ENCODE measurements at regions not wholly inside any gene's neighbourhood (a gene's known extent, or its start where the extent isn't known, plus 50 kb on each side); places are given as distances from the start of the nearest gene placed in this dataset.

- TF ChIP-seq, protein P1, sequence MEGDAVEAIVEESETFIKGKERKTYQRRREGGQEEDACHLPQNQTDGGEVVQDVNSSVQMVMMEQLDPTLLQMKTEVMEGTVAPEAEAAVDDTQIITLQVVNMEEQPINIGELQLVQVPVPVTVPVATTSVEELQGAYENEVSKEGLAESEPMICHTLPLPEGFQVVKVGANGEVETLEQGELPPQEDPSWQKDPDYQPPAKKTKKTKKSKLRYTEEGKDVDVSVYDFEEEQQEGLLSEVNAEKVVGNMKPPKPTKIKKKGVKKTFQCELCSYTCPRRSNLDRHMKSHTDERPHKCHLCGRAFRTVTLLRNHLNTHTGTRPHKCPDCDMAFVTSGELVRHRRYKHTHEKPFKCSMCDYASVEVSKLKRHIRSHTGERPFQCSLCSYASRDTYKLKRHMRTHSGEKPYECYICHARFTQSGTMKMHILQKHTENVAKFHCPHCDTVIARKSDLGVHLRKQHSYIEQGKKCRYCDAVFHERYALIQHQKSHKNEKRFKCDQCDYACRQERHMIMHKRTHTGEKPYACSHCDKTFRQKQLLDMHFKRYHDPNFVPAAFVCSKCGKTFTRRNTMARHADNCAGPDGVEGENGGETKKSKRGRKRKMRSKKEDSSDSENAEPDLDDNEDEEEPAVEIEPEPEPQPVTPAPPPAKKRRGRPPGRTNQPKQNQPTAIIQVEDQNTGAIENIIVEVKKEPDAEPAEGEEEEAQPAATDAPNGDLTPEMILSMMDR (IDR thresholded peaks at IDR 0.05): no peak
- TF ChIP-seq HEYL (CRISPR knock-in tag; IDR thresholded peaks at IDR 0.05): no peak
- no peak for TF ChIP-seq RFX5 (IDR thresholded peaks at IDR 0.05)
- TF ChIP-seq CHD2 (IDR thresholded peaks at IDR 0.05; ENCODE audit: low read length, partially characterized antibody): no peak
- TF ChIP-seq BHLHE40 (IDR thresholded peaks at IDR 0.05; ENCODE audit: low read depth, low read length): no peak
- no peak for TF ChIP-seq POLR2A (IDR thresholded peaks at IDR 0.05; ENCODE audit: low read length)
- no peak for TF ChIP-seq MAX (IDR thresholded peaks at IDR 0.05)
These were observed 434.8 kb upstream of the NPVF start for GRCh38 chr7:25662841-25663800.

Data from A549 (cell line).